ENCODE measurements at regions not wholly inside any gene's neighbourhood (a gene's known extent, or its start where the extent isn't known, plus 50 kb on each side); places are given as distances from the start of the nearest gene placed in this dataset.

DNA sequence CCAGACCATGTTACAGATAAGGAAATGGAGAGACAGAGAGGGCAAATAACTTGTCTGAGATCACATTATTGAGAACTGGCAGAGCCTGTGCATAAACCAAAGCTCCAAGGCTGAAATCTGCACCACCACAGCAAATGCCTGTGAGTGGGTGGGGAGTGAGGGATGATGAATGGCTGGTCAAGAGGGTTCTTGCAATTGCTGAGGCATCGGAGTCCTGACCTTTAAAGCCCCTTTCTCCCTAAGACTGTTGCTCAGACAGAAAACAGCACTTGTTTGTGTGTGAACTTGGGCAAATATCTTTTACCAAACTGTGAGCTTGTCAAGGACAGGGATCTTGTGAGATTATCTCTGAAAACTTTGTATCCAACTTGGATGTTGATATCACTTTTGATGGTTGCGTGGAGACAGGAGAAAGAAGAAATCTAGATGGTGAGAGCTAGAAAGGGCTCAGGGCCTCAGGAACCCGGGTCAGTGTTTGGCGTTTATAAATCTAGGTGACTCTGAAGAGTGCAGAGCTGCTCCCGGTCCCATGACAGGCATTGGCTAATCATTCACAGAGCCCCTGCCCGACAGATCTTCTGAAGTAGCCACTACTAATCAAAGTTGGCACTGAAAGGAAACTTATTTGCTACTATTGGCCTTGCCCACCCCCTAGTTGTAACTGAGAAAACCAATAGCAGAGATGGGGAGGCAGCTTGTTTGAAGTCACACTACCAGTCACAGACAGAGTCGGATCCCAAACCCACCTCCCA, 122.3 kb downstream of the FOXD2 start:
- 70 to 77% methylated on average over 7 of the region's 7 CpGs for WGBS, 2 donors
- no peak for DNase-seq (ENCODE audit: low spot score in 2 of 2)
- TF ChIP-seq POLR2A (IDR thresholded peaks at IDR 0.05): no peak
- TF ChIP-seq, protein P1, sequence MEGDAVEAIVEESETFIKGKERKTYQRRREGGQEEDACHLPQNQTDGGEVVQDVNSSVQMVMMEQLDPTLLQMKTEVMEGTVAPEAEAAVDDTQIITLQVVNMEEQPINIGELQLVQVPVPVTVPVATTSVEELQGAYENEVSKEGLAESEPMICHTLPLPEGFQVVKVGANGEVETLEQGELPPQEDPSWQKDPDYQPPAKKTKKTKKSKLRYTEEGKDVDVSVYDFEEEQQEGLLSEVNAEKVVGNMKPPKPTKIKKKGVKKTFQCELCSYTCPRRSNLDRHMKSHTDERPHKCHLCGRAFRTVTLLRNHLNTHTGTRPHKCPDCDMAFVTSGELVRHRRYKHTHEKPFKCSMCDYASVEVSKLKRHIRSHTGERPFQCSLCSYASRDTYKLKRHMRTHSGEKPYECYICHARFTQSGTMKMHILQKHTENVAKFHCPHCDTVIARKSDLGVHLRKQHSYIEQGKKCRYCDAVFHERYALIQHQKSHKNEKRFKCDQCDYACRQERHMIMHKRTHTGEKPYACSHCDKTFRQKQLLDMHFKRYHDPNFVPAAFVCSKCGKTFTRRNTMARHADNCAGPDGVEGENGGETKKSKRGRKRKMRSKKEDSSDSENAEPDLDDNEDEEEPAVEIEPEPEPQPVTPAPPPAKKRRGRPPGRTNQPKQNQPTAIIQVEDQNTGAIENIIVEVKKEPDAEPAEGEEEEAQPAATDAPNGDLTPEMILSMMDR (IDR thresholded peaks at IDR 0.05): no peak
- H3K4me3 ChIP-seq (ENCODE audit: low read depth, poor library complexity, severe bottlenecking): no peak overlapping the region
- intact Hi-C loops (cut with DNase I; ENCODE audit: low total_unique reads): no loop called here

DNA sequence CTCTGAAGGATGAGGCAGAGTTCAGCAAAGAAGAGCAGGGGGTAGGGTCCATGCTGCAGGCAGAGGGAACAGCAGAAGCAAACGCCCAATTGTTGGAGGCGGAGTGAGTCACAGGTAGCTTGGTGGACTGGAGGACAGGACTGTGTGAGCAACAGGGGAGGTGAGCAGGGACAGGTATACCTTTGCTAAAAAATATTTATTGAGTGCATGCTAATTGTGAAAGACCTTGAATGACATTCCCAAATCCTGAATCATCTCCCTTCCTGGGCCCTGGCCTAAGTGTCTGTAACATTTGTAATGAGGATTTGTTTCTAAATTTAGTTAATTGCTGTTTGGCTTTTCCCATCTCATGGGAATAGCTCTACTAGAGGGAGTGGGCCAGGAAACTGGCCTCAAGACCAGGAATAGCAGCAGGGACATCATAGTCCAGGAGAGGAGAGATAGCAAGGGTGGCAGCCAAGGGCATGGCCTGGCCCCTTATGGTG, 123.7 kb downstream of the FOXD2 start:
- 79 to 81% methylated on average over 2 of the region's 2 CpGs for WGBS, 2 donors
- no peak for DNase-seq (ENCODE audit: low spot score in 2 of 2)
- TF ChIP-seq, protein P1 (IDR thresholded peaks at IDR 0.05): no peak
- TF ChIP-seq POLR2A (IDR thresholded peaks at IDR 0.05): no peak
- no peak overlapping the region for H3K4me3 ChIP-seq (ENCODE audit: low read depth, poor library complexity, severe bottlenecking)
- intact Hi-C loops (cut with DNase I; ENCODE audit: low total_unique reads): no loop called here

GRCh38 chr1:47562147-47562546, 124.3 kb downstream of the FOXD2 start:
- TF ChIP-seq, protein P1 (IDR thresholded peaks at IDR 0.05): no peak
- no peak for TF ChIP-seq POLR2A (IDR thresholded peaks at IDR 0.05)
- no peak overlapping the region for H3K4me3 ChIP-seq (ENCODE audit: low read depth, poor library complexity, severe bottlenecking)
- intact Hi-C loops (cut with DNase I; ENCODE audit: low total_unique reads): no loop called here
- DNase-seq (ENCODE audit: low spot score in 2 of 2): no peak
- WGBS, 2 donors: 94 to 100% methylated on average over 1 of the region's 1 CpG

GRCh38 chr1:47562799-47563198, 125.0 kb downstream of the FOXD2 start:
- no peak overlapping the region for H3K4me3 ChIP-seq (ENCODE audit: low read depth, poor library complexity, severe bottlenecking)
- DNase-seq (ENCODE audit: low spot score in 2 of 2): no peak
- TF ChIP-seq, protein P1 (IDR thresholded peaks at IDR 0.05): no peak
- no peak for TF ChIP-seq POLR2A (IDR thresholded peaks at IDR 0.05)
- intact Hi-C loops (cut with DNase I; ENCODE audit: low total_unique reads): no loop called here
- 74 to 89% methylated on average over 1 of the region's 1 CpG for WGBS, 2 donors

DNA sequence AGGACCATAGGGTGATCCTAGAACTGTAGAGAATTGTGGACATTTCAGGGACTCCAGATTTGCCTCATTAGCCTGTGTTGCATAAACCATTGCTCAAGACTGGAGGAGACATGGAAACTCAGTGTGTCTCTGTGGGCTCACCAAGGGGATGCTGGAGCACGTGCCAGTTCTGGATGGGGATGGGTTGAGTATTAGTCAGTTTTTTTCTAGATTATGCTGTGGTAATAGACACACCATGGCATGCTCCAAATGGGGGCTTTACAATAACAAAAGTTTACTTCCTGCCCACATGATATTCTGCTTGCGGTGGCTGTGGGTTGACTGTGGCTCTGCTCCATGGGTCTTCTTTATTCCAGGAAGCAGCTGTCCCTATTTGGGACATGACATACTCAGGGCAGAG, 125.4 kb downstream of the FOXD2 start:
- intact Hi-C loops (cut with DNase I; ENCODE audit: low total_unique reads): no loop called here
- TF ChIP-seq, protein P1 (IDR thresholded peaks at IDR 0.05): no peak
- TF ChIP-seq POLR2A (IDR thresholded peaks at IDR 0.05): no peak
- 50 to 67% methylated on average over 2 of the region's 2 CpGs for WGBS, 2 donors
- peak in 1 of 2 donors; percentile 20 for DNase-seq (ENCODE audit: low spot score in 2 of 2)
- H3K4me3 ChIP-seq (ENCODE audit: low read depth, poor library complexity, severe bottlenecking): no peak overlapping the region

- intact Hi-C loops (cut with DNase I; ENCODE audit: low total_unique reads): no loop called here
- DNase-seq (ENCODE audit: low spot score in 2 of 2): no peak
- H3K4me3 ChIP-seq (ENCODE audit: low read depth, poor library complexity, severe bottlenecking): no peak overlapping the region
- no peak for TF ChIP-seq POLR2A (IDR thresholded peaks at IDR 0.05)
- TF ChIP-seq, protein P1 (IDR thresholded peaks at IDR 0.05): no peak
Observed at GRCh38 chr1:47564570-47564969, 126.7 kb downstream of the FOXD2 start.

All from lower leg skin (tissue), 4 donors.